ENCODE measurements at regions not wholly inside any gene's neighbourhood (a gene's known extent, or its start where the extent isn't known, plus 50 kb on each side); places are given as distances from the start of the nearest gene placed in this dataset.
A peak's percentile ranks its signal among the peaks of the same experiment; 100 is the strongest.

GRCh38 chr4:163419074-163419473 is 54.5 kb downstream of the TKTL2 start:
- DNase-seq: no peak

GRCh38 chr4:163415668-163416067 is 57.9 kb downstream of the TKTL2 start:
- DNase-seq: no peak

- no peak for DNase-seq
Measured at GRCh38 chr4:163414275-163414674, 59.3 kb downstream of the TKTL2 start.

- peak; percentile 13 for DNase-seq
Measured at GRCh38 chr4:163404580-163404979, 60.9 kb downstream of the NPY5R start.

GRCh38 chr4:163404080-163404479 is 60.4 kb downstream of the NPY5R start:
- no peak for DNase-seq
